ENCODE measurements at regions not wholly inside any gene's neighbourhood (a gene's known extent, or its start where the extent isn't known, plus 50 kb on each side); places are given as distances from the start of the nearest gene placed in this dataset.

DNA sequence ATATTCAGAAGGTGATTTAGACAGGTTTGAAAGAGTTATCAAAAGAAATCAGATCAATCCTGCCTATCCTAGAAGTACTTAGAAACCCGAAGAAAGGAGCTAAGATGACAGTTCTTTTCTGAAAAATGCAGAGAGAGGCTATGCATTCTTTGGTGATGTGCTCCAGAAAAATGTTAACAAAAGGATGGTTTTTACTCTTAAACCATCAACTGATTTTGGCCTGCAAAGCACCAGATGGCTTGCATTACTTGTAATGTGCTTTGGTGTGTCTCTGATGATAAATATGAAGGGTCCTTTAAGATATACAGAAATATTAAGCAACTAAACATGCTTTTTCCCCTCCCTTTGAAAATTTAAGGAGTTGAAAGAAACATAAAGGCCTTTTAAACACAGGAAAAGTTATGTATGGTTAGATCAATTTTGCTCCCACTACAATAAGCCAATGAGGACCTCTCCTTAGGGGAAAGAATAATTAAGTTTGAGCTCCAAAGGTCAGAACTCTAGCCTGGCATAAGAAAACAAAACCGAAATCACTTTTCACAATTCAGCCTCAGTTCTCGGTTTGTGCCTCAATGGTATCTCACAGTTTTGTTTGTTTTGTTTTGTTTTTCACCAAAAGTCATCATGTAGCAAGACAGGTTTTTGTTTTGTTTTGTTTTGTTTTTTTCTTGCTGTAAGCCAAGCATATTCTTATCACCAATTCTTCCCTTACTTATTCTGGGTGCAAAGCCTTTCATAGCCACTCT, 302.4 kb upstream of the NT5C1B start:
- DNase-seq (ENCODE audit: low spot score), result no peak

- peak; percentile 30 for DNase-seq (ENCODE audit: low spot score)
These were observed 300.4 kb upstream of the NT5C1B start for GRCh38 chr2:18889565-18890332.

GRCh38 chr2:18885457-18885856, 296.1 kb upstream of the NT5C1B start:
- no peak for DNase-seq (ENCODE audit: low spot score)

GRCh38 chr2:18883616-18884456, 294.5 kb upstream of the NT5C1B start:
- peak; percentile 48 for DNase-seq (ENCODE audit: low spot score)

- DNase-seq (ENCODE audit: low spot score), result no peak
These were observed 282.1 kb upstream of the NT5C1B start for GRCh38 chr2:18871430-18871829.

DNA sequence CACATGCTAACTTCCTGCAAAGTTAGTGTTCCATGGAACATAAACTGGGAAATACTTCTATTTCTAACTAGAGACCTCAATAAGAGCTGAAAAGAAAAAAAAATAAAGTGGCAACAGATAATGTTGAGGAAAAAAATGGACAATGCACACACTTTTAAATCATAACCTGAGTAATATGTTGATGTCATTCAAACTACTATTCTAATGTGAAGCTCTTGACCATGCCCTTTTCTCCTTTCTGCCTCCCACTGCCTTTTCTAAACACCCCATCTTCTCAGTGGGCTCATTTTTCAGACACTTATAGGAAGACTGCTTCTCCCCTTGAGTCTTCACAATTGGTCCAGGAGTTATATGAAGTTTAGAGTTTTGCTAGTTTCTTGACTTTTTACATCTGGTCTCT, 280.9 kb upstream of the NT5C1B start:
- no peak for DNase-seq (ENCODE audit: low spot score)

DNA sequence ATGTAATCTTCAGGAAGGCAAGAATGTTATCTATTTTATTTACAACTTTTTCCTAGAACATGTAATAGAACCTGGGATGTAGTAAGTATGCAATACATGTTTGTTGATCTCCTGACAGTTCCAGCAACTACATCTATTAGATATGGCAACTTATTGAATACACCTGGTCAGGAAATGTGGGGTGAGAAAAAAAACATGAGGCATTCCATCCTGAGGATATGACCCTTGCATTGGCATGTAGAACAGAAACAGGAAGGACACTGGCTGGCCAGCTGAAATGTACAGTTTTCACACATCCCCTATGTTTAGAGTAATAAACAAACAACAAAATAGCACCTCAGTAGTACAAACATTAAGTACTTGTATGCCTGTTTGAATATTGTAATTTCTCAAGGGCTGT, 272.6 kb upstream of the NT5C1B start:
- DNase-seq (ENCODE audit: low spot score), result no peak

DNA sequence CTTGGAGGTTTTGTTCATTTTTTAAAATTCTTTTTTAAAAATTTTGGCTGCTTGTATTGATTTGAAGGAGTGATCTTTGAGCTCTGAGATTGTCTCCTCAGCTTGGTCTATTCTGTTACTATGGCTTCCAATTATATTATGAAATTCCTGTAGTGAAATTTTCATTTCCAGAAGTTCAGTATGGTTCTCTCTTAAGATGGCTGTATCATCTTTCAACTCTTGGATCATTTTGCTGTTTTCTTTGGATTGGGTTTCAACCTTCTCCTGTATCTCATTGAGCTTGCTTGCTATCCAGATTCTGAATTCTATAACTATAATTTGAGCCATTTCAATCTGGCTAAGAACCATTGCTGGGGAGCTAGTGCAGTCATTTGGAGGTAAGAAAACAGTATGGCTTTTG, 270.8 kb upstream of the NT5C1B start:
- DNase-seq (ENCODE audit: low spot score), result no peak

DNA sequence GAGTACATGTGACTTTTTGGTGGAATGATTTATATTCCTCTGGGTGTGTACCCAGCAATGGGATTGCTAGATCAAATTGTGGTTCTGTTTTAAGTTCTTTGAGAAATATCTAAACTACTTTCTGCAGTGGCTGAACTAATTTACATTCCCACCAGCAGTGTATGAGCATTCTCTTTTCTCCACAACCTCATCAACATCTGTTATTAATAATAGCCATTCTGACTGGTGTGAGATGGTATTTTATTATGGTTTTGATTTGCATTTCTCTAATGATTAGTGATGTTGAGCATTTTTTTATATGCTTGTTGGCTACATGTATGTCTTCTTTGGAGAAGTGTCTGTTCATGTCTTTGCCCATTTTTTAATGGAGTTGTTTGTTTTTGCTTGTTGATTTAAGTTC, 267.4 kb upstream of the NT5C1B start:
- no peak for DNase-seq (ENCODE audit: low spot score)

GRCh38 chr2:18855027-18855426, 265.7 kb upstream of the NT5C1B start:
- peak; percentile 63 for DNase-seq (ENCODE audit: low spot score)

GRCh38 chr2:18849841-18850578, 260.6 kb upstream of the NT5C1B start:
- DNase-seq (ENCODE audit: low spot score), result no peak

DNA sequence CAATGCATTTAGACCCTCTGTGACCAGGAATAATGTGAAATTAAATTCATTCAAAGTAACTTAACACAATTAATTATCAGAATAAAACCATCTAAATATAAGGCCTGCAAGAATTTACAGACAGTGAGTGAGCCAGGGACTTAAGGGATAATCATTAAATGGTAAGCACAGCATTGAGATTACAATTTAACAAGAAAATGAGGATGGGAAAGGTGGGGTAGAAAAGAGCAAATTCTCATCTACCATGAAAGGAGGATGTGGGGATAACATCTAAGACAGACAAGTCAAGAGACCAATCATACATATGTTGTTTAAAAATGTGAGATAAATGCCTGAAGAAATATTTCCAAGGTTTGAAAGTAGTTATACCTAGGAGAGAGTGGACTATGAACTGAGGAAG, 259.3 kb upstream of the NT5C1B start:
- DNase-seq (ENCODE audit: low spot score), result no peak

GRCh38 chr2:18845854-18846445, 256.6 kb upstream of the NT5C1B start:
- no peak for DNase-seq (ENCODE audit: low spot score)

DNA sequence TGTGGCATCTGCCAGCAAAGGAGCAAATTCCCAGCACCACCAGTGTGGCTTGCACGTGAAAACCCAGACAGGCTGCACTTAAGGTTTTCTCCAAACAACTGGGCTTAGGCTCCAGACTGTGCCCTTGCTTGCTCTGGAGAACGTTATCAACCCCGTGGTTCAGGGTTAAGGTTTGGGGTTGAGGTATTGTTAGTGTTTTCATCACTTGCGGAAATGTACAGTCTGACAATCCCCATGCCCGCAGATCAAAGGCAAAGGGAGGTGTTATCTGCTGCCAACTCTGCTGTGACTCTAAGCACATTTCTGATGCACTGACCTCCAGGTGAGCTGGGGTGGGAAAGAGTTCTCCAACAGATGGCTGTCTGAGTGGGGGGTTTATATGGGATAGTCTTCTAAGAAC, 253.5 kb upstream of the NT5C1B start:
- DNase-seq (ENCODE audit: low spot score), result no peak

- DNase-seq (ENCODE audit: low spot score), result no peak
These were observed 252.1 kb upstream of the NT5C1B start for GRCh38 chr2:18841248-18842150.

- DNase-seq (ENCODE audit: low spot score), result no peak
These were observed 247.9 kb upstream of the NT5C1B start for GRCh38 chr2:18837240-18837639.

- DNase-seq (ENCODE audit: low spot score), result no peak
These were observed 247.1 kb upstream of the NT5C1B start for GRCh38 chr2:18836436-18836835.

DNA sequence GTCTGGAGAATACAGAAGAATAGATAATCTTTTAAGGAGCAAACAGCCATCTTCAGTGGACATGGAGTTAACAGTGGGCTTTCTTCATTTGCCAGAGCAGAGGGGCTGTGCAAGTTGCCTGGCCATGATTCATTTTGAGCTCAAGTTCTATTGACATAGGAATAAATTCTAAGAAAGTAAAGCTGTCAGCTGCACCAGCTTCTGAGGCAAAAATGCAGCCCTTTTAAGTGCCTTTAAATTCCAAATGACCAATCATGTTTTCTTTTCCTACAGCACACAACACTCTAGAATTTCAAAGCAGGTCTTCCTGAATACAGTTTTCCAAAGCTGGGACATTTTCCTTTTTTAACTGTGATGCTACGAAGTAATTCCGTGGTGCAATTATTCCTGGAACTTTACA, 246.4 kb upstream of the NT5C1B start:
- DNase-seq (ENCODE audit: low spot score), result no peak

GRCh38 chr2:18834341-18834740, 245.0 kb upstream of the NT5C1B start:
- DNase-seq (ENCODE audit: low spot score), result no peak

GRCh38 chr2:18833941-18834340, 244.6 kb upstream of the NT5C1B start:
- no peak for DNase-seq (ENCODE audit: low spot score)

Measured in HT-29 (cell line).